Ishikawa (cell line): ENCODE measurements at regions not wholly inside any gene's neighbourhood (a gene's known extent, or its start where the extent isn't known, plus 50 kb on each side); places are given as distances from the start of the nearest gene placed in this dataset.

ENCODE experiments used
- CEBPB ChIP-seq: IDR thresholded peaks from 2 replicates; pipeline ENCODE4 v1.6.1; 2012
- CREB1 ChIP-seq: IDR thresholded peaks from 2 replicates; pipeline ENCODE4 v1.6.1; 2012; ENCODE audit warnings: low read depth
- EGR1 ChIP-seq: IDR thresholded peaks from 2 replicates; pipeline ENCODE4 v1.6.1; 2012
- EP300 ChIP-seq: IDR thresholded peaks from 2 replicates; pipeline ENCODE4 v1.6.1; 2012; ENCODE audit warnings: borderline replicate concordance
- MAX ChIP-seq: IDR thresholded peaks from 2 replicates; pipeline ENCODE4 v1.6.1; 2012
- TAF1 ChIP-seq: IDR thresholded peaks from 2 replicates; pipeline ENCODE4 v1.6.1; 2012; ENCODE audit warnings: low read depth, mild to moderate bottlenecking

DNA sequence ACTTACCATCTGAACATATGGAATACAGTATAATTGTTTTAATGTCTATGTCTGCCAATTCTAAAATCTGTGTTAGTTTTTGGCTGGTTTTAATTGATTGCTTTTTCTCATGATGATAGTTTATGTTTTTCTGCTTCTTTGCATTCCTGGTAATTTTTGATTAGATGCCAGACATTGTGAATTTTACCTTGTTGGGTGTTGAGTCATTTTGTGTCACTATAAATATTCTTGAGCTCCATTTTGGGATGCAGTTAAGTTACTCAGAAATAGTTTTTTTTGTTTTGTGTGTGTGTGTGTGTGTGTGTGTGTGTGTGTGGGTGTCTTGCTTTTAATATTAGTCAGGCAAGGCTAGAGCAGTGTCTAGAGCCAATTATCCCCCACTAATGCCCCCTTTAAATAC lies 818.8 kb upstream of the NR2F2 start:
- TF ChIP-seq CEBPB (no peak), EGR1 (no peak), MAX (no peak), EP300 (no peak), TAF1 (no peak), CREB1 (no peak)
